ENCODE measurements at regions not wholly inside any gene's neighbourhood (a gene's known extent, or its start where the extent isn't known, plus 50 kb on each side); places are given as distances from the start of the nearest gene placed in this dataset.

DNA sequence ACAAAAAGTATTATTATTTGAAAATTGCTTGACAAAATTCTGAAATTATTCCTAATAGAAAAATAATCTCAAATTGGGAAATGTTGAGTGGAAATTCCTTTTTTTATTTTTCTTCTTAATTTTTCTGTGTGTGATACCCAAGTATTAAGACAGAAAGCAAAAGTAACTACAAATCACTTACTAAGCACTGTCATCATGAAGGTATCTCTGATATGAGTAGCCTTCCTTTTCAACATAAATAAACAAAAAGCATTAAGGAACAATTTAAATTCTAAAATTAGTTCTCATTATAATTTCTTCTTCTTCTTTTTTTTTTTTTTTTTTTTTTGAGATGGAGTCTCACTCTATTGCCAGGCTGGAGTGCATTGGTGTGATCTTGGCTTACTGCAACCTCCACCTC is 174.2 kb upstream of the RBMS1 start:
- TF ChIP-seq, protein P1, sequence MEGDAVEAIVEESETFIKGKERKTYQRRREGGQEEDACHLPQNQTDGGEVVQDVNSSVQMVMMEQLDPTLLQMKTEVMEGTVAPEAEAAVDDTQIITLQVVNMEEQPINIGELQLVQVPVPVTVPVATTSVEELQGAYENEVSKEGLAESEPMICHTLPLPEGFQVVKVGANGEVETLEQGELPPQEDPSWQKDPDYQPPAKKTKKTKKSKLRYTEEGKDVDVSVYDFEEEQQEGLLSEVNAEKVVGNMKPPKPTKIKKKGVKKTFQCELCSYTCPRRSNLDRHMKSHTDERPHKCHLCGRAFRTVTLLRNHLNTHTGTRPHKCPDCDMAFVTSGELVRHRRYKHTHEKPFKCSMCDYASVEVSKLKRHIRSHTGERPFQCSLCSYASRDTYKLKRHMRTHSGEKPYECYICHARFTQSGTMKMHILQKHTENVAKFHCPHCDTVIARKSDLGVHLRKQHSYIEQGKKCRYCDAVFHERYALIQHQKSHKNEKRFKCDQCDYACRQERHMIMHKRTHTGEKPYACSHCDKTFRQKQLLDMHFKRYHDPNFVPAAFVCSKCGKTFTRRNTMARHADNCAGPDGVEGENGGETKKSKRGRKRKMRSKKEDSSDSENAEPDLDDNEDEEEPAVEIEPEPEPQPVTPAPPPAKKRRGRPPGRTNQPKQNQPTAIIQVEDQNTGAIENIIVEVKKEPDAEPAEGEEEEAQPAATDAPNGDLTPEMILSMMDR (IDR thresholded peaks at IDR 0.05; ENCODE audit: low read length) = no peak
- no peak for TF ChIP-seq EZH2 (IDR thresholded peaks at IDR 0.05; ENCODE audit: borderline replicate concordance, low read length)
